ENCODE measurements at regions not wholly inside any gene's neighbourhood (a gene's known extent, or its start where the extent isn't known, plus 50 kb on each side); places are given as distances from the start of the nearest gene placed in this dataset.

- no peak for TF ChIP-seq CTCF (conservative IDR thresholded peaks at IDR 0.05; ENCODE audit: low read length)
- no peak for TF ChIP-seq EZH2phosphoT487 (IDR thresholded peaks at IDR 0.05; ENCODE audit: borderline replicate concordance)
Observed at GRCh38 chr9:106801816-106802215, 61.1 kb upstream of the ZNF462 start.

All from Loucy (cell line).